PFSK-1 (cell line): ENCODE measurements at regions not wholly inside any gene's neighbourhood (a gene's known extent, or its start where the extent isn't known, plus 50 kb on each side); places are given as distances from the start of the nearest gene placed in this dataset.

Source experiments
- POLR2AphosphoS5 ChIP-seq: IDR thresholded peaks from 2 replicates; pipeline ENCODE4 v1.6.1; 2012; ENCODE audit warnings: low read depth, mild to moderate bottlenecking, control low read depth, low read length, moderate library complexity
- TAF1 ChIP-seq: IDR thresholded peaks from 2 replicates; pipeline ENCODE4 v1.6.1; 2012; ENCODE audit warnings: low read length, control low read depth, borderline replicate concordance; ENCODE audit not compliant: insufficient read depth
- TF ChIP-seq, protein P1 (sequence below), 2 experiments: IDR thresholded peaks; 2 replicates each; pipeline versions ENCODE4 v1.6.1 to v1.8.0; 2011 to 2012; ENCODE audit warnings: low read depth in 2 of 2, low read length in 2 of 2, control low read depth in 1 of 2, inconsistent platforms in 1 of 2, mild to moderate bottlenecking in 1 of 2, moderate library complexity in 1 of 2; ENCODE audit not compliant: insufficient read depth in 1 of 2

DNA sequence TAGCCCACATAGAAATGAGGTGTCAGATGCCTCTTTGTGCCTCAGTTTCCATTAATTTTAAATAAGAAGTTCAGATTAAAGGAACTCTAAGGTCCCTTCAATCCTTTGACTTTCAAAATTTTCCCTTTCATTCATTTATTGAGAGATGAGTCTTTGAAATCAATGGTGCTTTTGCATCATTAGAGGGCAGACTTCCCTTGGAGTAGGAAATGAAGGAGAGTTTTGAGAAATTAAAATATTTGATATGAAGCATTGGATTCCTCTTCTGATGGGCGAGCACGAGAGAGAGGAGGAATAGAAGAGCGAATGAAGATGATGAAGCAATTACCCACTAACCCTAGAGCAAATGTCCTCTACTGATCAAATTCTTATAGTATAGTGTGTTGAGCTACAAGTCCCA lies 105.7 kb downstream of the EDN1 start:
- no peak for TF ChIP-seq POLR2AphosphoS5
- TF ChIP-seq, protein P1, sequence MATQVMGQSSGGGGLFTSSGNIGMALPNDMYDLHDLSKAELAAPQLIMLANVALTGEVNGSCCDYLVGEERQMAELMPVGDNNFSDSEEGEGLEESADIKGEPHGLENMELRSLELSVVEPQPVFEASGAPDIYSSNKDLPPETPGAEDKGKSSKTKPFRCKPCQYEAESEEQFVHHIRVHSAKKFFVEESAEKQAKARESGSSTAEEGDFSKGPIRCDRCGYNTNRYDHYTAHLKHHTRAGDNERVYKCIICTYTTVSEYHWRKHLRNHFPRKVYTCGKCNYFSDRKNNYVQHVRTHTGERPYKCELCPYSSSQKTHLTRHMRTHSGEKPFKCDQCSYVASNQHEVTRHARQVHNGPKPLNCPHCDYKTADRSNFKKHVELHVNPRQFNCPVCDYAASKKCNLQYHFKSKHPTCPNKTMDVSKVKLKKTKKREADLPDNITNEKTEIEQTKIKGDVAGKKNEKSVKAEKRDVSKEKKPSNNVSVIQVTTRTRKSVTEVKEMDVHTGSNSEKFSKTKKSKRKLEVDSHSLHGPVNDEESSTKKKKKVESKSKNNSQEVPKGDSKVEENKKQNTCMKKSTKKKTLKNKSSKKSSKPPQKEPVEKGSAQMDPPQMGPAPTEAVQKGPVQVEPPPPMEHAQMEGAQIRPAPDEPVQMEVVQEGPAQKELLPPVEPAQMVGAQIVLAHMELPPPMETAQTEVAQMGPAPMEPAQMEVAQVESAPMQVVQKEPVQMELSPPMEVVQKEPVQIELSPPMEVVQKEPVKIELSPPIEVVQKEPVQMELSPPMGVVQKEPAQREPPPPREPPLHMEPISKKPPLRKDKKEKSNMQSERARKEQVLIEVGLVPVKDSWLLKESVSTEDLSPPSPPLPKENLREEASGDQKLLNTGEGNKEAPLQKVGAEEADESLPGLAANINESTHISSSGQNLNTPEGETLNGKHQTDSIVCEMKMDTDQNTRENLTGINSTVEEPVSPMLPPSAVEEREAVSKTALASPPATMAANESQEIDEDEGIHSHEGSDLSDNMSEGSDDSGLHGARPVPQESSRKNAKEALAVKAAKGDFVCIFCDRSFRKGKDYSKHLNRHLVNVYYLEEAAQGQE (IDR thresholded peaks at IDR 0.05; ENCODE audit: insufficient read depth in 1 of 2, low read depth in 2 of 2, low read length in 2 of 2) = no peak
- no peak for TF ChIP-seq TAF1
